GM10266 (cell line): ENCODE measurements at regions not wholly inside any gene's neighbourhood (a gene's known extent, or its start where the extent isn't known, plus 50 kb on each side); places are given as distances from the start of the nearest gene placed in this dataset.

Source experiments
- DNase-seq: peaks from one replicate; pipeline ENCODE4 v3.0.0; 2012; ENCODE audit errors: extremely low spot score
- TF ChIP-seq, protein P1 (sequence below): IDR thresholded peaks from 2 replicates; pipeline ENCODE4 v1.5.1; 2012; ENCODE audit warnings: mild to moderate bottlenecking, low read depth; ENCODE audit not compliant: control insufficient read depth, insufficient read depth; ENCODE audit errors: missing control alignments

DNA sequence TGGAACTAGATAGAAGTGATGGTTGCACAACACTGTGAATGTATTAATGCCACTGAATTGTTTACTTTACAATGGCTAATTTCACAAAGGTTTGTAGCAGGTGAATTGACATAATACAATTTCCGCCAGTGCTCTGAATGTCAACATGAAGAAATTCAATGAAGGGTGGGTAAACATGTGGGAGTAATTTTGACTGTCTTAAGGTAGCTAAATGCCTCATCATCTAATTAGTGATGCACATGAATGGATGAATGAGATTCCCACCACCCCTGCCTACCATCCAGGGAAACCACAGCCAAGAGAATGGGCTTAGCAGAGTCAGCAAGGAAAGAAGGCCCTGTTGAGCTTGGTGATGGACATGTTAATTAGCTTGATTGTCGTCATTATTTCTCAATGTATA is 275.3 kb downstream of the ALDH8A1 start:
- TF ChIP-seq, protein P1, sequence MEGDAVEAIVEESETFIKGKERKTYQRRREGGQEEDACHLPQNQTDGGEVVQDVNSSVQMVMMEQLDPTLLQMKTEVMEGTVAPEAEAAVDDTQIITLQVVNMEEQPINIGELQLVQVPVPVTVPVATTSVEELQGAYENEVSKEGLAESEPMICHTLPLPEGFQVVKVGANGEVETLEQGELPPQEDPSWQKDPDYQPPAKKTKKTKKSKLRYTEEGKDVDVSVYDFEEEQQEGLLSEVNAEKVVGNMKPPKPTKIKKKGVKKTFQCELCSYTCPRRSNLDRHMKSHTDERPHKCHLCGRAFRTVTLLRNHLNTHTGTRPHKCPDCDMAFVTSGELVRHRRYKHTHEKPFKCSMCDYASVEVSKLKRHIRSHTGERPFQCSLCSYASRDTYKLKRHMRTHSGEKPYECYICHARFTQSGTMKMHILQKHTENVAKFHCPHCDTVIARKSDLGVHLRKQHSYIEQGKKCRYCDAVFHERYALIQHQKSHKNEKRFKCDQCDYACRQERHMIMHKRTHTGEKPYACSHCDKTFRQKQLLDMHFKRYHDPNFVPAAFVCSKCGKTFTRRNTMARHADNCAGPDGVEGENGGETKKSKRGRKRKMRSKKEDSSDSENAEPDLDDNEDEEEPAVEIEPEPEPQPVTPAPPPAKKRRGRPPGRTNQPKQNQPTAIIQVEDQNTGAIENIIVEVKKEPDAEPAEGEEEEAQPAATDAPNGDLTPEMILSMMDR, result no peak
- DNase-seq, result no peak

DNA sequence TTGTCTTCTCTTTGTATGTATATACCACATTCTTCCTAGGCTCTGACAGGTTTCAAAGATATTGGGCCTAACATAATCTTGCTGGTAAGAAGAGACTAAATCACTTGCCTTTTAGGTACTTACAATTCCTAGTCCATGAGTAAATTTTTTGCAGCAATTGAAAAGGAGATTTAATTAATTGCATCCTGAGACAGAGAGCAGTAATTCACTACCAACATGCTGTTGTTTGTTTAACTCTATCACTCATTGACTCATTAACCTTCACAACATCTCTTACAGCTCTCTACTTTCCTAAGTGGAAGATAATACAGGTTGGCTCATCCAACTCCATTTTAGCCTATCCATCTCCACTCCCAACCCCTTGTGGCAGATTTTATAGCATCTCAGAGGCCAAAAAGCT is 280.4 kb downstream of the ALDH8A1 start:
- no peak for DNase-seq
- TF ChIP-seq, protein P1, result no peak

DNA sequence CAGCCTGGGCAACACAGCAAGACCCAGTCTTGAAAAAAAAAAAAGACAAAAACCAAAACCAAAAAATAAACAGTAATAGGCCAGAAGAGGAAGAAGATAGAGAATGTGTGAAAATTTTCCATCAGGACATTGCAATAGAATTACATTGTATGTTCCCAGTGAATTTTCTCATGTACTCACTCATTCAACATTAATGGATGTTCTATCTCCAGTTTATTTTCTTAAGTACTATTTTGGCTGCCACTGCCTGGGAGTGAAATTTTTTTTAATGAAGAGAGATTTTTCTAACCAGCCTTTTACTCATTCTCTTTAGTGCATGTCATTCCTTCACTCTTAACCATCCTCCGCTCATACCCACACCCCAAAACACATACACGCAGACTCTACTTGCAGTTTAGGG is 282.8 kb downstream of the ALDH8A1 start:
- TF ChIP-seq, protein P1, result no peak

DNA sequence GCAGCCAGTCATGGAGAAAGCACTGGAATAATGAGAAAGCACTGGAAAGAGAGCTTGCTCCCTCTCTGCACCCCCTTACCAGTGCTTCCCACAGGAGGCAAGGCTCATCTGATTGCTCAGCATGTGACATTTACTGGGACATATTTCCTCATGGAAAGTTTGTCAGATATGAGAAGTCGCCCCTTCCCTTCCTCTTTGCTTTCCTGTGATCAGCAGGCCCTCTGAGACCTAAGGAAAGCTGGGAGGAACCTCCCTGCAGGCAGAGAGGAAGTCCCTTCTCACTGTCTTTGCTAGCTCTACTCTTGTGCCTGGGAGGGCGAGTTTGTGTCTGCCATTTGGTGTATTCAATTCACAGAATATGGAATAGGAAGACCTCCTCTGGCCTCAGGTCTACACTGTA is 283.8 kb downstream of the ALDH8A1 start:
- no peak for DNase-seq
- TF ChIP-seq, protein P1, result no peak

More for the DNA sequence above, 282.8 kb downstream of the ALDH8A1 start:
- no peak for DNase-seq

DNA sequence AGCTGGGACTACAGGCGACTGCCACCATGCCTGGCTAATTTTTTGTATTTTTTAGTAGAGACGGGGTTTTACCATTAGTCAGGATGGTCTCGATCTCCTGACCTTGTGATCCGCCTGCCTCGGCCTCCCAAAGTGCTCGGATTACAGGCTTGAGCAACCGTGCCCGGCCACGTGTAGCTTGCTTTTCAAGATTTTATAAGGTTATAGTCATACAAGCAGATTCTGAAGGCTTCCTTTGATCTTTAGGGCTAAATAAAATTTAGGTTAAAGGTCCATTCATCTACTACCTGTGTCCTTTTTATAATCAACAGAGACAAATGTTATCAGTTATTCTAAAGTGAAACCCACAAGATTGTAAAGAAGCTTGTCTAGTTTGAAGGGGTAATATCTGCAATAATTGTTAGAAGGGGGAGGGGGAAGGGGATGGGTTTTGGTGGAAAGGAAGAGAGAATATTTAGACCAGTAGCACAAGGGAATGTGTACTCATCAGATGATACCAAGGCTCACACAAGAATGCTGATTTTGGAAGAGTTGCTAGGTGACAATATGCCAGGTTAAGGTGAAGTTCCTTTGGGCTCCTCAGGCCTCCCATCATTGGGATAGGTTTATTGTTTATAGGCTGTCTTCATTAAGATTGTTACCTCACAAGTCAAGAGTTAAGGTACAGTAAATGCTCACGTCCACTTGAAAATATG is 284.7 kb downstream of the ALDH8A1 start:
- no peak for DNase-seq
- TF ChIP-seq, protein P1, result no peak

DNA sequence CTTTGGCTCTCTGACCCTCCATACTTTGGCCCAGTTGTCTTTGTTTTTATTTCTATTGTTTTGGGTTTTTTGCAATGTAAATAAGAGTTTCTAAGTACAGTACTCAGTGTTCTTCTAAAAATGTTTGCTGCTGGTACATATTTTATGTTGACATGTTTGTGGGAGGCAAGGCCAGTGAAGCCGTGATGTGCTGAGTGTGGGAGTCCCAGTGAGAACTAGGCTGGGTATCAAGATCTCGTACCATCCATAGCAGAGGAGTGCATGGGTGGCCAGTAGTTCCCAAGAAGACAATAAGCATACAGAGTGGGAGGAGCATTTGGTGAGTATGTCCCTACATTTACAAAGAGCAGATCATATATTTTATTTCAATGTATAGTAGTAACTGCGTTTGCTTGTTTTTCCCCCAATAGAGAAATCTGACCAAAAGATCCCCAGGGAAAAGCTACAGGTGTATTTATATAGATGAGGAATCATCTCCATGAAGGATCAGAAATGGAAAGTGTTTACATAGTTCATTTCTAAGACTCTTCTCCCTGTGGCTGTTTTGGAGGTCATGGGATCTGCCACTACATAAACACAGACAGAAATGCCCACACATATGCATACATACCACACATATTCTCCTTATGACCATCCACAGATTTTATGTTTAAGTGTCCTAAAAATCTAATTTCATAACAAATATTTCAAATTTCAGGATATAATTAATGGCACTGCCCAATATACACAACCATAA is 285.9 kb downstream of the ALDH8A1 start:
- TF ChIP-seq, protein P1, result no peak
- no peak for DNase-seq

DNA sequence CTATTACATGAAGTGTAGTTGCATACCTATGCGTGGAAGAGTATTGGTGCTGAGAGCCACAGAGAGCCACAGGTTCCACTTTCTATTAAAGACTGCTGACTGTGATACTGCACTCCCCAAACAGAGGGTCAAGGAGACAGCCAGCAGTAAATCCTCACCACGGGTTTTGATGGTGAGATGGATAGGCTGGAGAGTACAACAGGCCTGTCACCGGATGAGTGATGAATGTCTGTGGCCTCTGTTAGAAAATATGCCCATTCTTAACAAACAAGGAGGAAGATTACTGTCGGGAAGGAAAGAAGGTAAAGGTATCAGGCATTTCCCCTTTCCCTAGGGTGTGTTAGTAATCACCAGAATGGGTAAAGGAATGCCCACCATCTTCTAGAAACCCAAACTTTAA is 286.5 kb downstream of the ALDH8A1 start:
- DNase-seq, result no peak
- TF ChIP-seq, protein P1, result no peak
